ENCODE measurements at regions not wholly inside any gene's neighbourhood (a gene's known extent, or its start where the extent isn't known, plus 50 kb on each side); places are given as distances from the start of the nearest gene placed in this dataset.
A peak's percentile ranks its signal among the peaks of the same experiment; 100 is the strongest.

- DNase-seq: no peak
Observed at GRCh38 chr19:31223740-31224534, 125.3 kb downstream of the TSHZ3 start.

- DNase-seq: no peak
Observed at GRCh38 chr19:31220540-31220939, 128.7 kb downstream of the TSHZ3 start.

GRCh38 chr19:31214997-31215396, 134.2 kb downstream of the TSHZ3 start:
- DNase-seq: no peak

GRCh38 chr19:31214086-31214485, 135.2 kb downstream of the TSHZ3 start:
- peak; percentile 30 for DNase-seq

- DNase-seq: no peak
Observed at GRCh38 chr19:31211088-31211487, 138.1 kb downstream of the TSHZ3 start.

GRCh38 chr19:31205887-31206518, 143.2 kb downstream of the TSHZ3 start:
- no peak for DNase-seq

GRCh38 chr19:31204115-31204514, 145.1 kb downstream of the TSHZ3 start:
- DNase-seq: no peak

GRCh38 chr19:31185261-31185660, 164.0 kb downstream of the TSHZ3 start:
- no peak for DNase-seq

- DNase-seq: no peak
Observed at GRCh38 chr19:31181535-31181934, 167.7 kb downstream of the TSHZ3 start.

- no peak for DNase-seq
Observed at GRCh38 chr19:31180907-31181306, 168.3 kb downstream of the TSHZ3 start.

- DNase-seq: no peak
Observed at GRCh38 chr19:31179471-31179852, 169.8 kb downstream of the TSHZ3 start.

GRCh38 chr19:31178833-31179470, 170.3 kb downstream of the TSHZ3 start:
- DNase-seq: no peak

GRCh38 chr19:31177246-31177645, 172.0 kb downstream of the TSHZ3 start:
- no peak for DNase-seq

GRCh38 chr19:31175564-31176348, 173.5 kb downstream of the TSHZ3 start:
- DNase-seq: no peak

- DNase-seq: no peak
Observed at GRCh38 chr19:31174948-31175347, 174.3 kb downstream of the TSHZ3 start.

- DNase-seq: no peak
Observed at GRCh38 chr19:31173991-31174390, 175.2 kb downstream of the TSHZ3 start.

- no peak for DNase-seq
Observed at GRCh38 chr19:31171936-31172335, 177.3 kb downstream of the TSHZ3 start.

GRCh38 chr19:31170046-31170445, 179.2 kb downstream of the TSHZ3 start:
- no peak for DNase-seq

GRCh38 chr19:31168106-31168625, 181.1 kb downstream of the TSHZ3 start:
- no peak for DNase-seq

GRCh38 chr19:31167690-31168089, 181.5 kb downstream of the TSHZ3 start:
- DNase-seq: no peak

GRCh38 chr19:31166206-31166605, 183.0 kb downstream of the TSHZ3 start:
- no peak for DNase-seq

- no peak for DNase-seq
Observed at GRCh38 chr19:31164791-31165251, 184.4 kb downstream of the TSHZ3 start.

Measured in DMS53 (cell line).